ENCODE measurements at regions not wholly inside any gene's neighbourhood (a gene's known extent, or its start where the extent isn't known, plus 50 kb on each side); places are given as distances from the start of the nearest gene placed in this dataset.

- no peaks in the 10 kb centered on the region for H3K79me2 ChIP-seq (ENCODE audit: control insufficient read depth, insufficient read depth, low read length)
- intact Hi-C loops (cut with micrococcal nuclease) (no loop called here), dilution Hi-C loops (cut with MboI; ENCODE audit: extremely low pct_ligation_motif_present, low sequenced_read_pairs) (no loop called here)
- no peak overlapping the region for H3K9ac ChIP-seq (replicated peaks; ENCODE audit: extremely low read depth, insufficient read depth, low read length)
- TF ChIP-seq POLR2AphosphoS5 (IDR thresholded peaks at IDR 0.05; ENCODE audit: insufficient read depth, low read depth, low read length) (no peak), GATA2 (IDR thresholded peaks at IDR 0.05; ENCODE audit: insufficient read depth, insufficient read length, low read depth, low read length) (no peak), MAX (IDR thresholded peaks at IDR 0.05; ENCODE audit: insufficient read depth, insufficient read length) (no peak), CTCF (IDR thresholded peaks at IDR 0.05; ENCODE audit: extremely low read depth in 1 of 2, insufficient read depth in 1 of 2, low read depth in 1 of 2, low read length in 2 of 2) (no peak), MYC (IDR thresholded peaks at IDR 0.05; ENCODE audit: low read depth, low read length) (no peak), EZH2 (IDR thresholded peaks at IDR 0.05; ENCODE audit: borderline replicate concordance, low read depth, low read length, severe bottlenecking) (no peak), POLR2A (IDR thresholded peaks at IDR 0.05; ENCODE audit: low read depth, low read length) (no peak)
- H3K4me2 ChIP-seq (ENCODE audit: insufficient read depth, low read length), result no peak overlapping the region
- no peak overlapping the region for H3K4me3 ChIP-seq (replicated peaks in 1 of 3; ENCODE audit: insufficient read depth in 1 of 3, low read depth in 1 of 3, low read length in 3 of 3)
- FAIRE-seq (no peak), DNase-seq (ENCODE audit: low read depth, low spot score) (no peak)
- no peaks in the 10 kb centered on the region for H3K4me1 ChIP-seq (ENCODE audit: control insufficient read depth, extremely low read depth, insufficient read depth, low read length)
- no peak overlapping the region for H2AFZ ChIP-seq (ENCODE audit: low read depth, low read length)
- CTCF ChIA-PET, result no interaction called here
- no peaks in the 10 kb centered on the region for H3K9me3 ChIP-seq (replicated peaks; ENCODE audit: control insufficient read depth, insufficient read depth, low read length)
- H4K20me1 ChIP-seq (replicated peaks; ENCODE audit: control insufficient read depth, extremely low read depth, insufficient read depth, low read length), result no peaks in the 10 kb centered on the region
- H3K36me3 ChIP-seq (ENCODE audit: control insufficient read depth in 2 of 2, extremely low read depth in 1 of 2, insufficient read depth in 2 of 2, low read length in 2 of 2), result no peaks in the 10 kb centered on the region
- BruUV-seq (replicated peaks), result no TSS peak
- H3K9me1 ChIP-seq (replicated peaks; ENCODE audit: control insufficient read depth, extremely low read depth, insufficient read depth, low read length), result no peaks in the 10 kb centered on the region
- no peaks in the 10 kb centered on the region for H3K27me3 ChIP-seq (ENCODE audit: control insufficient read depth in 2 of 2, insufficient read depth in 2 of 2, low read length in 2 of 2)
- POLR2A ChIA-PET, result no interaction called here
- no peak overlapping the region for H3K27ac ChIP-seq (ENCODE audit: insufficient read depth, low read depth, low read length)
Measured at GRCh38 chr5:23147625-23148024, 294.5 kb upstream of the CDH12 start.

- ChIA-PET CTCF (no interaction called here), POLR2A (no interaction called here)
- Histone ChIP-seq H2AFZ (ENCODE audit: low read depth, low read length) (no peak overlapping the region), H3K9me3 (replicated peaks; ENCODE audit: control insufficient read depth, insufficient read depth, low read length) (no peaks in the 10 kb centered on the region), H3K9me1 (replicated peaks; ENCODE audit: control insufficient read depth, extremely low read depth, insufficient read depth, low read length) (no peaks in the 10 kb centered on the region), H3K36me3 (ENCODE audit: control insufficient read depth in 2 of 2, extremely low read depth in 1 of 2, insufficient read depth in 2 of 2, low read length in 2 of 2) (no peaks in the 10 kb centered on the region), H3K79me2 (ENCODE audit: control insufficient read depth, insufficient read depth, low read length) (no peaks in the 10 kb centered on the region), H3K9ac (replicated peaks; ENCODE audit: extremely low read depth, insufficient read depth, low read length) (no peak overlapping the region), H3K27me3 (ENCODE audit: control insufficient read depth in 2 of 2, insufficient read depth in 2 of 2, low read length in 2 of 2) (no peaks in the 10 kb centered on the region), H3K4me3 (replicated peaks in 1 of 3; ENCODE audit: insufficient read depth in 1 of 3, low read depth in 1 of 3, low read length in 3 of 3) (no peak overlapping the region), H3K4me2 (ENCODE audit: insufficient read depth, low read length) (no peak overlapping the region), H3K27ac (ENCODE audit: insufficient read depth, low read depth, low read length) (no peak overlapping the region), H3K4me1 (ENCODE audit: control insufficient read depth, extremely low read depth, insufficient read depth, low read length) (no peaks in the 10 kb centered on the region), H4K20me1 (replicated peaks; ENCODE audit: control insufficient read depth, extremely low read depth, insufficient read depth, low read length) (no peaks in the 10 kb centered on the region)
- dilution Hi-C loops (cut with MboI; ENCODE audit: extremely low pct_ligation_motif_present, low sequenced_read_pairs), result no loop called here
- no TSS peak for BruUV-seq (replicated peaks)
- no peak for TF ChIP-seq GATA2 (IDR thresholded peaks at IDR 0.05; ENCODE audit: insufficient read depth, insufficient read length, low read depth, low read length)
- no peak for TF ChIP-seq MAX (IDR thresholded peaks at IDR 0.05; ENCODE audit: insufficient read depth, insufficient read length)
- TF ChIP-seq POLR2AphosphoS5 (IDR thresholded peaks at IDR 0.05; ENCODE audit: insufficient read depth, low read depth, low read length), result no peak
- TF ChIP-seq EZH2 (IDR thresholded peaks at IDR 0.05; ENCODE audit: borderline replicate concordance, low read depth, low read length, severe bottlenecking), result no peak
- DNase-seq (ENCODE audit: low read depth, low spot score) (no peak), FAIRE-seq (no peak)
- intact Hi-C loops (cut with micrococcal nuclease), result no loop called here
Measured at GRCh38 chr5:23146183-23146582, 293.0 kb upstream of the CDH12 start.
